ENCODE measurements at regions not wholly inside any gene's neighbourhood (a gene's known extent, or its start where the extent isn't known, plus 50 kb on each side); places are given as distances from the start of the nearest gene placed in this dataset.
"Not testable (repeated sequence)": the region's sequence is repeated elsewhere in the genome, so short reads cannot be mapped to it uniquely, and the experiment has no call there.

- no peak for DNase-seq
Observed at GRCh38 chr12:33703221-33703620, 263.6 kb upstream of the SYT10 start.

DNA sequence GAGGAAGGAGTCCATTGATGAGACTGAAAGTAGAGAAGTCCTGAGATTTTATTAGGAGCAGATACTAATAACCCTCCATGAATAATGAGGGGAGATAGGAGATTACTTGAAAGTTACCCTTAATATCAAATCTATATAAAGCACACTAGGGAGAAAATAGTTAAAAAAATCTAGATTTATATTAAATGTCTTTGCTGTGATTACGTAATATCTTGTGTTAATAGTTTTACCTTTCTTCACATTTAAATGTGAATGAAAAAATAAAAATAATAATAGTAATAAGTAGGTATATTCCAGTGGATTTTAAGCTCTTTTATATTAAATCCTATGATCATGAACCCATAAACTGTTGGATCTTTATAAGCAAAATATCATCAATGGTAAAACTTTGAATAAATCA lies 267.3 kb upstream of the SYT10 start:
- no peak for DNase-seq

GRCh38 chr12:33708935-33709334 lies 269.3 kb upstream of the SYT10 start:
- no peak for DNase-seq

GRCh38 chr12:33710548-33710947 lies 270.9 kb upstream of the SYT10 start:
- no peak for DNase-seq

- DNase-seq = no peak
Observed at GRCh38 chr12:33718631-33719030, 279.0 kb upstream of the SYT10 start.

DNA sequence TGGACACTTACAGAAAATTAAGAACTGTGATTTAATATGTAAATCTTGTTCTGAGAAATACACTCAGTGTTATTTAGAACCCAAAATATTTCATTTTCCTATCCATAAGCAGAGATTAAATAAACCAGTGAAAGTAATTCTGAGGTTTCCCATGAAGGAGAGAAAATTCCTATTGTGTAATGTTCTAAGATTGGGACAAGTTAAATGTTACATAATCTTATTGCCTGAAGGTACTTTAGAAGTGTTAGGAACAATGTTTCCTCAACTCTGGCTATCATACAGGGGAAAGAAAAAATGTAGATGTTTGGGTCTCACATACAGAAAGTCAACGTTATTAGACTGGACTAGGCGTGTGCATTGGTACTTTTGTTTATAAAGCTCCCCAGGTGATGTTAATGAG lies 281.9 kb upstream of the SYT10 start:
- DNase-seq = no peak

DNA sequence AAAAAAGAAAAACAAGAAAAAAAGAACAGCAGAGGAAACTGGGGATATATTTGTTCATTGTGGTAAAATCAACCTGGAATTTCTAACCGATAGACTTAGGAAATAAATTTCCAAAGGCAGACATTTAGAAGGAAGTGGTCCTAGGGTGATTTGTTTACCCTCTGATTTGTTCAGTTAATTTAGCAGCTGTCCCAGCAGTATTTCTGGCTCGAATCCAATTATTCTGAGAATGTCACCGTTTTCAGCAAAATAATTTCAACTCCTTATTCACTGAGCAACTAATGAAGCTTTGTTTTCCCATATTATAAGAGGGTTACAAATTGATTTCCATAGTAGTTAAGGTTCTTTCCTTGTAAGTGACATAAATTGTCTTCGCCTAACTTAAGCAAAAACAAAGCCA lies 285.2 kb upstream of the SYT10 start:
- no peak for DNase-seq

- no peak for DNase-seq
Observed at GRCh38 chr12:33734871-33735270, 287.4 kb upstream of the ALG10 start.

DNA sequence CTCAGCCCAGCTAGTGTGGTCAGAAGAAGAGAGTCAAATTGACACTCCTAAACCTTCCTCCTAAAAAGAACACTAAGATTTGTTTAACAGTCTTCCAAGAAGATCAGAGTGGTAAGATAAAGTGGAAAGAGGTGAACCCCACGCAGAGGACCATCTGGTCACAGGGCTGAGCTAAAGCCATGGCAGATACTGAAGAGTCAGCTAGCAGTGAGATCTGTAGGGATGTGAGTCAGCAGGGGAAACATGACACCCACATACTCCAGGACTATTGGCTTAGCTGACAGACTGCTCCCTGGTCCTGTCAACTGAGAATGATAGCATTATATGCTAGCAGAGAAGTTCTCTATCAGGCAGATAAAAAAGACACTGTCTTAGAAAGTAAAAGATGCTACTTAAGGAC lies 269.4 kb upstream of the ALG10 start:
- DNase-seq = no peak

DNA sequence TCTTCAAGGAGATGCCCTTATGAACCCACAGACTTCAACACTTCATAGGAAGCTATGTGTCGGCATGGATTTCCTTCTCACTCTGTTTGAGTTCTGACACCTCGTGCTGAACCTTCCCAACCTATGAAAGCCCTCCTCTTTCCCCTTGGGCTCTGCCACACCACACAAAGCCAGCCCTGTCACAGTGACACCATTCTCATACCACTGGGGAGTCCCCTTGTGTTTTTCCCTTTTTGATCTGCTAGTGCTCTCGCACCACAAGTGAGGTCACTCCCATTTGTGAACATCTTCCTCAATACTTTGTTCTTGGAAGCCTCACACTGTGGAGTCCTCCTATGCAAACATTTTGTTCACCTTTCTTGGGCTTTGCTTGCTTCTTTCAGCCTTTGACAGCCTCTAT lies 264.6 kb upstream of the ALG10 start:
- no peak for DNase-seq

DNA sequence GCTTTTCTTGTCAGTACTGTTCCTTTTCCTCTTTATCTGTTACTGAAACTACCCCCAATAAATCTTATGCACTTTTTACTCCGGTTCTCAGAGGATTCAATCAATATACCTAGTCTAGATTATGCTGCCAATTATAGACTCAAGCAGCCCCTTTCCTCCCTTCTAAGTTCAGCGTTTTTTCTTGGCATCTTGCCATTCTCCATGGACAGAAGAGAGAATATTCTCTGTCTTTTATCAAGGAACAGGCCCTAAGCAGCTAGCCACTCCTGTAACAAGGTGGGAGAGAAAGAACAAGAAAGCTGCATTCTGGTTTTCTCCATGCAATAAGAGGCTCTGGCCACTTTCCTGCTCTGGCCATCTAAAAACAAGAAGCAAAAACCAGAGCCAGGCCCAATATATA lies 263.0 kb upstream of the ALG10 start:
- DNase-seq = no peak

- no peak for DNase-seq
Observed at GRCh38 chr12:33763331-33763730, 259.0 kb upstream of the ALG10 start.

GRCh38 chr12:33770652-33771051 lies 251.6 kb upstream of the ALG10 start:
- no peak for DNase-seq

DNA sequence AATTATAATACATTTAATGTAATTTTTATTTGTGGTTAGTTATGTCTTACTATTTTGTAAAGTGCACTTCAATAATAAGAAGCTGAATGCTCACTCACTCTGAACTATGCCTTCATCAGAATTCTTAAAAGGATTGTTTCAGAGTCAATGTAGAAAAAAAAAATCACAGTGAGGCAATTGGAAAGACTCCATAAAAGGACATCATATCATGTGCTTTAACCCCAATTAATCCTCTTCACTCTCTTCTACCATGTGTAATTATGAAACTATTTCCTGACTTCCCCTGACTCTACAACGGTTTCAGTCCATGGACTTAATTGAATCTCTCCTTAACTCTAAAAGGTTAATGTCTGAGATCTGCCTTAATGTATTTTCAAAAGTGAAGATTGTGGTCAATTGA lies 250.4 kb upstream of the ALG10 start:
- DNase-seq = no peak

GRCh38 chr12:33773091-33773490 lies 249.2 kb upstream of the ALG10 start:
- DNase-seq = not testable (repeated sequence)

GRCh38 chr12:33786532-33786931 lies 235.8 kb upstream of the ALG10 start:
- DNase-seq = no peak

DNA sequence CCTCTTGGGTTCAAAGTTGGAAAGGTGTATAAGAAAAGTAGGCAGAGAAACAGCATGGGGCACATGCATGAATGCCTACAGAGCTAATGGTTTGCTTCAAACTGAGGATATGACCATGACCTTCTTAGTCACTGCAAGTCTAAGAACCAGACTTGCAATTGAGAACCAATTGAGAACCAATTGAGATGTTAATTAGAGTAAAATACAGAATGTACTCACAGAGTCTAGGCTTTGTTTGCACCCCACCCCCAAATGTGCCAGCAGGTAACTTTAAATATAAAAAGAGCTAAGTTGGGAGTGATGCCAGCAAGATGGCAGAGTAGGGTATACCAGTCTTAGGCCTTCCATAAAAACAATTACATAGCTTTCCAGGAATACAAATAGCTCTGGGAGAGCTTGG lies 227.3 kb upstream of the ALG10 start:
- DNase-seq = no peak

DNA sequence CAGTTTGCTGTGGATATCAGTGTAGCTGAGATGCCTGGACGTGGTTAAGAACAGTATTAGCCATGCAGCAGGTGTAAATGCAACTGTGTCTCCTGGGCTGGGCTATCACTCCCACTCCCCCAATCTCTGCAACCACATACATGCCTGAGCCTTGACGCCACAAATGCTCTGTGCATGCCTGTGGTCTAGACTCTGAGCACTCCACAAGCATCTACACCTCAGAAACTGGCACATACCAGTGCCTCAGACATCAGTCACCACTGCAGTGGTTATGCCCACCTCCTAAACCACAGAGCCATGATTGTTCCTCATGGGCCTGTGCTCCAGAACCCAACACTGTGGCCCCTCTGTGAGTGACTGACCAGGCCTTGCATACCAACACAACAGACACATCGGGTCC lies 226.8 kb upstream of the ALG10 start:
- no peak for DNase-seq

DNA sequence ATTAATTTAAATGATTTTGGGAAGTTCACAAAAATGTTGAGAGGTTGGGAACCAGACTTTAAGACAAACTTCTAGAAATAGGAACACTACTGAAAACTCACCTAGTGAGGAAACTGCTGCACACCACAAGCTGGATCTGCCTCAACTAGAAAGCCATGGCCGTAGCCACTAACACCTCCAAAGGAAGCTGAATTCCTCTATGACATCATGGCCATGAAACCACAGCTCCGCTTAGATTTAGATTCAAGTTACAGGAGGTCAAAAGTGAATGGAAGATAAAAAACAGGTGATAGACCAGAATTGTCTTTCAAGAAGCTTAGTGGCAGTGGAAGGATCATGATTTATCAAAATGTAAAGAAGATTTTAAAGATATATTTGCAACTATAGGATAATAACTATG lies 208.8 kb upstream of the ALG10 start:
- DNase-seq = no peak

GRCh38 chr12:33817713-33818112 lies 204.6 kb upstream of the ALG10 start:
- DNase-seq = no peak

DNA sequence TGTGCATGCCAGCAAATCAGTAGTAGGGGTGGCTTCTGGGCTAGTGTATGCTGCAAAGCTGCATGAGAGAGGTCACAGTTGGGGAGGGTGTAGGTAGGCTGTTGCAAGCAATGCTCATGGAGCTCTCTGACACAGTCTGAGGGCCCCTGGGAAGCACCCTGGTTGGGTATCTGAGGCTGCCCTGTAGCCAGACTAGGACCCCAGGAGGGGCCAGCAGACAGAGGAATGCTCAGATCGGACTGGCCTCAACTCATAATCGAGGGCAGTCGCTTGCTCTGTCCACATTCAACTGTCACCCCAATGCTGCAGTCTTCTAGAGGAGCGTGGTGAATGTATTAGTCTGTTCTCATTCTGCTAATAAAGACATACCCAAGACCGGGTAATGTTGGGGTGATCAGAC lies 204.0 kb upstream of the ALG10 start:
- no peak for DNase-seq

GRCh38 chr12:33825442-33825841 lies 196.9 kb upstream of the ALG10 start:
- DNase-seq = no peak

GRCh38 chr12:33825986-33826602 lies 196.2 kb upstream of the ALG10 start:
- DNase-seq = no peak

GRCh38 chr12:33828326-33828725 lies 194.0 kb upstream of the ALG10 start:
- no peak for DNase-seq

DNA sequence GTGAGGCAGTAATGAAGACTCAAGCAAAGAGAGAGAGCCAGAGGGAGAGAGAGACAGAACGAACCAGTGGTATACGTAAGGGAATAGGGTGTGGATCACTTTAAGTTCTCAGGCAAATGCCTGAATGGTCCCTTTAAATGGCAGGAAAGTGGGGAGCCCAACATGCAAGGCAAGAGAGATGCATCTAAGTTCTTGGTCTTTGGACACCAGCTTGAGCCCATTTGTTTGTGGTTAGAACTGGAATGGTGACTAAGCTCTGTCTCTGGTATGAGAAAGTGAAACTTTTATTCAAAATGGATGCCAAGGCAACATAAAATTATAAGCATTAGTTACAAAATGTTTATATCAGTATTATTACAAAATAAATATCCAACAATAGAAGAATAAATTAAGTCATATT lies 192.2 kb upstream of the ALG10 start:
- no peak for DNase-seq

DNA sequence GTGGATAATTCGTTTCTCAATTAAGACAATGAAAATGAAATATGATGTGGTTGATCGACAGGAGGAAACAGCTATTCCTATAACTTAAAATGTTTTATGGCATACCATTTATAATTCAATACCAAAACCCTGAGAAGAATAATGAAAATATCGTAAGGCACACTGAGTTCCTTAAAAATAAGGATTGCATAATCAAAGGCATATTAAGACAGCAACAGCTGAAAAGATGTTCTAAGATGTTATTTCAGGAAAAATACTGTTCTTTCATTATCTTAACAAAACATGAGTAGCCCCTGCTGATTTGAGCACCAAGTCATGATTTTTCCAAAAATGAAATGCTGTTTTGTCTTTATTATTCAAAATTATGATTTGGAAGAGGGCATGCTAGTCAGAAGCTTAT lies 189.4 kb upstream of the ALG10 start:
- DNase-seq = no peak

Measured in fibroblast of skin of right biceps (primary cell).